ENCODE measurements at regions not wholly inside any gene's neighbourhood (a gene's known extent, or its start where the extent isn't known, plus 50 kb on each side); places are given as distances from the start of the nearest gene placed in this dataset.

DNA sequence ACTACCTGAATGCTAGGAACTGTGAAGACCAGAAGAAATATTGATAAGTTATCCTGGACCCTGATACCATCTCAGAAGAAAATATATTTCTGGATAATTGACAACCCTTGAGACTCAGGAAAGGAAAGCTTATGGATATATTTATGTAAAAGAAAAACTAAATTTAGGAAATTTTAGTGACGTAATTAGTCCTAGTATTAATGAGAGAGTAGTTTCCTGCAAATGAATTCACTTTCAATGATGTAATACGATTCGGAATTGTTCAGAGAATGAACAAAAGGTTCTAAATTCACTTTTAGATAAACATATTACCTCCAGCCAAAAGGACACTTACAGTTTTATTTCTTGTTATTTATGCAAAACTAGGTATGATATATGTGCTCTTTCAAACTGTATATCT lies 1120.1 kb upstream of the NCAM2 start:
- BruUV-seq (replicated peaks), result no TSS peak
- no peaks in the 10 kb centered on the region for H3K79me2 ChIP-seq (ENCODE audit: control insufficient read depth, insufficient read depth, low read length)
- WGBS (ENCODE audit: insufficient coverage, low coverage, missing lambda C conversion rate), result 4% methylated on average over 3 of the region's 3 CpGs
- H3K4me1 ChIP-seq (replicated peaks in 1 of 2; ENCODE audit: control insufficient read depth in 2 of 2, insufficient read depth in 2 of 2, low read length in 2 of 2), result no peaks in the 10 kb centered on the region
- H3K4me3 ChIP-seq, result no peak overlapping the region
- ATAC-seq (no peak), DNase-seq (ENCODE audit: extremely low read depth in 1 of 4, low spot score in 3 of 4) (no peak), FAIRE-seq (no peak)
- H3K9me1 ChIP-seq (ENCODE audit: control insufficient read depth, insufficient read depth, low read length), result no peaks in the 10 kb centered on the region
- H2AFZ ChIP-seq (ENCODE audit: low read depth, low read length), result no peak overlapping the region
- no peaks in the 10 kb centered on the region for H3K27me3 ChIP-seq (ENCODE audit: control insufficient read depth in 2 of 2, insufficient read depth in 2 of 2, low read length in 2 of 2)
- TF ChIP-seq ARNT (IDR thresholded peaks at IDR 0.05) (no peak), TEAD1 (CRISPR knock-in tag; IDR thresholded peaks at IDR 0.05) (no peak), XRCC3 (IDR thresholded peaks at IDR 0.05) (no peak), RAD21 (CRISPR knock-in tag; conservative IDR thresholded peaks at IDR 0.05 in 1 of 2, IDR thresholded peaks at IDR 0.05 in 1 of 2) (no peak), ZNF408 (CRISPR knock-in tag; IDR thresholded peaks at IDR 0.05; ENCODE audit: low read depth) (no peak), PHF20 (IDR thresholded peaks at IDR 0.05; ENCODE audit: partially characterized antibody) (no peak), ZKSCAN8 (CRISPR knock-in tag; IDR thresholded peaks at IDR 0.05) (no peak), ZNF444 (CRISPR knock-in tag; IDR thresholded peaks at IDR 0.05) (no peak), PHB (CRISPR knock-in tag; IDR thresholded peaks at IDR 0.05) (no peak), ZNF586 (CRISPR knock-in tag; conservative IDR thresholded peaks at IDR 0.05) (no peak)
- TF ChIP-seq, protein P1, sequence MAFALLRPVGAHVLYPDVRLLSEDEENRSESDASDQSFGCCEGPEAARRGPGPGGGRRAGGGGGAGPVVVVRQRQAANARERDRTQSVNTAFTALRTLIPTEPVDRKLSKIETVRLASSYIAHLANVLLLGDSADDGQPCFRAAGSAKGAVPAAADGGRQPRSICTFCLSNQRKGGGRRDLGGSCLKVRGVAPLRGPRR (CRISPR knock-in tag; IDR thresholded peaks at IDR 0.05), result no peak
- TF ChIP-seq, protein P2, sequence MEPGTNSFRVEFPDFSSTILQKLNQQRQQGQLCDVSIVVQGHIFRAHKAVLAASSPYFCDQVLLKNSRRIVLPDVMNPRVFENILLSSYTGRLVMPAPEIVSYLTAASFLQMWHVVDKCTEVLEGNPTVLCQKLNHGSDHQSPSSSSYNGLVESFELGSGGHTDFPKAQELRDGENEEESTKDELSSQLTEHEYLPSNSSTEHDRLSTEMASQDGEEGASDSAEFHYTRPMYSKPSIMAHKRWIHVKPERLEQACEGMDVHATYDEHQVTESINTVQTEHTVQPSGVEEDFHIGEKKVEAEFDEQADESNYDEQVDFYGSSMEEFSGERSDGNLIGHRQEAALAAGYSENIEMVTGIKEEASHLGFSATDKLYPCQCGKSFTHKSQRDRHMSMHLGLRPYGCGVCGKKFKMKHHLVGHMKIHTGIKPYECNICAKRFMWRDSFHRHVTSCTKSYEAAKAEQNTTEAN (CRISPR knock-in tag; IDR thresholded peaks at IDR 0.05), result no peak
- TF ChIP-seq, protein P3, sequence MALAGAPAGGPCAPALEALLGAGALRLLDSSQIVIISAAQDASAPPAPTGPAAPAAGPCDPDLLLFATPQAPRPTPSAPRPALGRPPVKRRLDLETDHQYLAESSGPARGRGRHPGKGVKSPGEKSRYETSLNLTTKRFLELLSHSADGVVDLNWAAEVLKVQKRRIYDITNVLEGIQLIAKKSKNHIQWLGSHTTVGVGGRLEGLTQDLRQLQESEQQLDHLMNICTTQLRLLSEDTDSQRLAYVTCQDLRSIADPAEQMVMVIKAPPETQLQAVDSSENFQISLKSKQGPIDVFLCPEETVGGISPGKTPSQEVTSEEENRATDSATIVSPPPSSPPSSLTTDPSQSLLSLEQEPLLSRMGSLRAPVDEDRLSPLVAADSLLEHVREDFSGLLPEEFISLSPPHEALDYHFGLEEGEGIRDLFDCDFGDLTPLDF (CRISPR knock-in tag; IDR thresholded peaks at IDR 0.05), result no peak
- H3K9me3 ChIP-seq (replicated peaks; ENCODE audit: control insufficient read depth, insufficient read depth, low read depth, low read length), result no peaks in the 10 kb centered on the region
- intact Hi-C loops (cut with micrococcal nuclease), result no loop called here
- CTCF ChIA-PET (ENCODE audit: low intra/inter-chr PET ratio), result no interaction called here
- H4K20me1 ChIP-seq (replicated peaks; ENCODE audit: control insufficient read depth, insufficient read depth, low read length), result no peaks in the 10 kb centered on the region
- no peak overlapping the region for H3K27ac ChIP-seq (ENCODE audit: extremely low read depth, low read depth, low read length)
- H3K36me3 ChIP-seq (ENCODE audit: control insufficient read depth, insufficient read depth, low read length), result no peaks in the 10 kb centered on the region
- H3K4me2 ChIP-seq (ENCODE audit: insufficient read depth, low read length), result no peak overlapping the region
- no peak overlapping the region for H3K9ac ChIP-seq (ENCODE audit: insufficient read depth in 1 of 2, low read depth in 2 of 2, low read length in 2 of 2)
- in situ Hi-C loops (cut with MboI), result no loop called here
- POLR2A ChIA-PET, result no interaction called here

Data from K562 (cell line).